A549 (cell line): ENCODE measurements at regions not wholly inside any gene's neighbourhood (a gene's known extent, or its start where the extent isn't known, plus 50 kb on each side); places are given as distances from the start of the nearest gene placed in this dataset.

Source experiments
- ATAC-seq, 2 experiments: fragments of 200-7000 bp in 1 of 2; fragments of >200 bp in 1 of 2; cut with Nextera tagmentation in 1 of 2; cut with Tn5 transposase in 1 of 2; 3 replicates each; pipeline versions ENCODE4 v1.8.0 to v1.9.1; 2018 to 2020; ENCODE audit warnings: mild to moderate bottlenecking in 1 of 2, moderate library complexity in 1 of 2
- CTCF ChIA-PET: fragments of 300-600 bp; sonication (Branson Sonifier 250); formaldehyde crosslinking; extraction: SDS; loops from one replicate; lab custom pipeline; 2021; ENCODE audit warnings: antibody characterized with exemption, inconsistent platforms; lab: Yijun Ruan, JAX
- POLR2A ChIA-PET: fragments of 350-600 bp; formaldehyde crosslinking; extraction: SDS; loops from one replicate; lab custom pipeline; 2021; ENCODE audit warnings: antibody characterized with exemption, inconsistent platforms; lab: Yijun Ruan, JAX
- DNase-seq, 2 experiments: peaks; one replicate each; pipeline versions ENCODE4 v3.0.0 to v3.0.0-alpha.2; 2011 to 2016; ENCODE audit warnings: low read depth in 1 of 2, low spot score in 1 of 2
- FAIRE-seq: peaks from 2 replicates; lab custom pipeline; 2011; peaks lifted over from hg19 to GRCh38; lab: Jason Lieb, UNC
- H3K27ac ChIP-seq, 2 experiments: fragments of >200 bp; sonication (Bioruptor Twin); formaldehyde crosslinking; 3 replicates each; pipeline ENCODE4 v1.5.1; 2016 to 2017
- H3K4me1 ChIP-seq: fragments of >200 bp; sonication (Bioruptor Twin); formaldehyde crosslinking; 3 replicates; pipeline ENCODE4 v1.6.1; 2016
- H3K4me2 ChIP-seq: fragments of >200 bp; sonication (Bioruptor Twin); formaldehyde crosslinking; 3 replicates; pipeline ENCODE4 v1.6.1; 2016
- H3K4me3 ChIP-seq: fragments of >200 bp; sonication (Bioruptor Twin); formaldehyde crosslinking; 3 replicates; pipeline ENCODE4 v1.5.1; 2016
- H3K9me3 ChIP-seq: fragments of >200 bp; sonication (Bioruptor Twin); formaldehyde crosslinking; 3 replicates; pipeline ENCODE4 v1.6.1; 2016
- BHLHE40 ChIP-seq: IDR thresholded peaks from 2 replicates; pipeline ENCODE4 v1.6.1; 2012; ENCODE audit warnings: low read depth, low read length, inconsistent platforms
- CBX2 ChIP-seq: fragments of 200-600 bp; sonication (generic); IDR thresholded peaks from 2 replicates; pipeline ENCODE4 v1.6.1; 2016; ENCODE audit warnings: low read depth, mild to moderate bottlenecking, borderline replicate concordance
- CEBPB ChIP-seq, 2 experiments: fragments of >200 bp in 1 of 2; sonication (Bioruptor Twin) in 1 of 2; formaldehyde crosslinking in 1 of 2; IDR thresholded peaks; 2 replicates each; pipeline ENCODE4 v1.6.1; 2012 to 2016
- E2F6 ChIP-seq: IDR thresholded peaks from 2 replicates; pipeline ENCODE4 v1.6.1; 2012; ENCODE audit warnings: low read depth, borderline replicate concordance
- EHF ChIP-seq: fragments of 250-450 bp; sonication (Bioruptor Pico); IDR thresholded peaks from 2 replicates; pipeline ENCODE4 v1.5.0; 2020; ENCODE audit warnings: mild to moderate bottlenecking
- EHMT2 ChIP-seq: fragments of 200-600 bp; sonication (generic); IDR thresholded peaks from 2 replicates; pipeline ENCODE4 v1.6.1; 2016; ENCODE audit warnings: antibody characterized with exemption, low read depth, mild to moderate bottlenecking, moderate library complexity
- FOSB ChIP-seq: fragments of 250-450 bp; sonication (Bioruptor Pico); IDR thresholded peaks from 2 replicates; pipeline ENCODE4 v1.5.0; 2020; ENCODE audit warnings: mild to moderate bottlenecking, moderate library complexity
- FOXS1 ChIP-seq: fragments of 250-450 bp; sonication (Bioruptor Pico); IDR thresholded peaks from 2 replicates; pipeline ENCODE4 v1.5.0; 2020; ENCODE audit warnings: mild to moderate bottlenecking, moderate library complexity
- HES2 ChIP-seq: fragments of >200 bp; sonication (Bioruptor Twin); formaldehyde crosslinking; IDR thresholded peaks from 2 replicates; pipeline ENCODE4 v1.6.1; 2016
- HEYL ChIP-seq: fragments of 250-450 bp; sonication (Bioruptor Pico); IDR thresholded peaks from 2 replicates; pipeline ENCODE4 v1.8.0; 2021; ENCODE audit warnings: mild to moderate bottlenecking, moderate library complexity
- HOXA7 ChIP-seq: fragments of 250-450 bp; sonication (Bioruptor Pico); IDR thresholded peaks from 2 replicates; pipeline ENCODE4 v1.5.0; 2020; ENCODE audit warnings: mild to moderate bottlenecking, moderate library complexity
- MAZ ChIP-seq: fragments of 150-350 bp; IDR thresholded peaks from 2 replicates; pipeline ENCODE4 v1.6.1; 2014; ENCODE audit warnings: antibody characterized with exemption, low read depth, low read length, borderline replicate concordance
- MYC ChIP-seq: IDR thresholded peaks from 2 replicates; pipeline ENCODE4 v1.6.1; 2012; ENCODE audit warnings: mild to moderate bottlenecking, inconsistent platforms, low read length, improper control_type of control experiment, borderline replicate concordance
- NR3C1 ChIP-seq: fragments of >200 bp; sonication (Bioruptor Twin); formaldehyde crosslinking; IDR thresholded peaks from 3 replicates; pipeline ENCODE4 v1.6.1; 2017
- POLR2A ChIP-seq: IDR thresholded peaks from 2 replicates; pipeline ENCODE4 v1.6.1; 2012; ENCODE audit warnings: mild to moderate bottlenecking, low read length
- RARB ChIP-seq: fragments of 250-450 bp; sonication (Bioruptor Pico); IDR thresholded peaks from 2 replicates; pipeline ENCODE4 v1.8.0; 2021; ENCODE audit warnings: mild to moderate bottlenecking, moderate library complexity
- REST ChIP-seq: fragments of 200-600 bp; sonication (generic); IDR thresholded peaks from 2 replicates; pipeline ENCODE4 v1.6.1; 2016; ENCODE audit warnings: antibody characterized with exemption, mild to moderate bottlenecking, moderate library complexity
- RFX5 ChIP-seq: fragments of 450-650 bp; IDR thresholded peaks from 2 replicates; pipeline ENCODE4 v1.7.1; 2014; ENCODE audit warnings: antibody characterized with exemption, mild to moderate bottlenecking, moderate library complexity
- USF2 ChIP-seq: fragments of 450-650 bp; IDR thresholded peaks from 2 replicates; pipeline ENCODE4 v1.6.1; 2014; ENCODE audit warnings: antibody characterized with exemption
- WGBS: methylation state at CpG from one replicate; pipeline ENCODE4 v1.1.6; 2017; ENCODE audit errors: missing lambda C conversion rate; 5-methylcytosine and 5-hydroxymethylcytosine counted together
- TF ChIP-seq, protein P1 (sequence below): fragments of 250-450 bp; sonication (Bioruptor Pico); IDR thresholded peaks from 2 replicates; pipeline ENCODE4 v1.5.0; 2020; ENCODE audit warnings: low read depth, mild to moderate bottlenecking, moderate library complexity

- TF ChIP-seq FOSB (no peak), POLR2A (no peak)
- Histone ChIP-seq H3K4me3 (no peak overlapping the region), H3K4me1 (no peaks in the 10 kb centered on the region), H3K4me2 (no peak overlapping the region), H3K9me3 (peaks cover 8% of the 10 kb centered on the region; the same call in 2 of the 3 replicates), H3K27ac (no peak overlapping the region)
- ChIA-PET POLR2A (no interaction called here), CTCF (no interaction called here)
- DNase-seq, result no peak
- ATAC-seq, result no peak
- no peak for FAIRE-seq
Observed at GRCh38 chr3:40951636-40952035, 247.7 kb upstream of the CTNNB1 start.

DNA sequence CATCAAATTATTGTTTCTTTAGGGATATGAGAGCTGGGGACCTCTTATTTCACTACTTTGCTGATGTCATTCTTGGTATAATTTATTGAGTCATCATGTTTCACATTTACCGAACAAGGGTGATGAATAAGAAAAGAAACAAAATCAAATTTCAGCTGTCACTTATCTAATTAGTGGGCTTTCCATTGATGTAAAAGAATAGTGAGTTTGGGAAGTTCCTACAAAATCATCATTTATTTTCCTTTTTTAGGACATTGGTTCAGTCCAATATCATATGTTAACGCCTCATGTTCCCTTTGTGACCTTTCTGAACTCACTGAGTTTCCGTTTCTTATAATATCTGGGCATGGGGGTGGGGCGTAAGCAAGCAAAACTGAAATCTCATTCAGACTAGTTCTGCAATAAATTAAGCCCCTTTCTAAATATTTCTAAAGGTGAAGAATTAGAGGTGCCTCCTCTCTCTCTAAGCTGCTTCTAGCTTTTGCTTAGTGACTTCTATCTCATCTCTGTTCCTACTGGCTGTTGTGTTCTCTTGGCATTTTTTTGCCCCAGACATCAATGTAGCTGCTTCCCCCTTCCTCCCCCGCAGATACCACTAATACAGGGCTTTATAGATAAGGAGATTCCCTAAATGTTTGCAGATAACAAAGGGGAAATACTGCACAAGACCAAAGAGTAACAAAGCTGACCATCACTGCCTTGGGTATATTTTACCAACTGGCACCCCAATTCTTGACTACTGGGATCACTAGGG lies 238.0 kb upstream of the CTNNB1 start:
- FAIRE-seq, result no peak
- ChIA-PET CTCF (no interaction called here), POLR2A (no interaction called here)
- DNase-seq, result no peak
- Histone ChIP-seq H3K4me1 (no peaks in the 10 kb centered on the region), H3K9me3 (peaks cover 10% of the 10 kb centered on the region; the same call in 1 of the 3 replicates), H3K27ac (no peak overlapping the region), H3K4me3 (no peak overlapping the region), H3K4me2 (no peak overlapping the region)
- ATAC-seq, result no peak
- TF ChIP-seq, protein P1, sequence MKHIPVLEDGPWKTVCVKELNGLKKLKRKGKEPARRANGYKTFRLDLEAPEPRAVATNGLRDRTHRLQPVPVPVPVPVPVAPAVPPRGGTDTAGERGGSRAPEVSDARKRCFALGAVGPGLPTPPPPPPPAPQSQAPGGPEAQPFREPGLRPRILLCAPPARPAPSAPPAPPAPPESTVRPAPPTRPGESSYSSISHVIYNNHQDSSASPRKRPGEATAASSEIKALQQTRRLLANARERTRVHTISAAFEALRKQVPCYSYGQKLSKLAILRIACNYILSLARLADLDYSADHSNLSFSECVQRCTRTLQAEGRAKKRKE (CRISPR knock-in tag), result no peak
- TF ChIP-seq CEBPB (IDR thresholded peaks at IDR 0.05), result no peak
- TF ChIP-seq BHLHE40, result no peak
- no peak for TF ChIP-seq RARB (CRISPR knock-in tag)
- no peak for TF ChIP-seq EHF (CRISPR knock-in tag)
- TF ChIP-seq HEYL, result no peak
- no peak for TF ChIP-seq CBX2
- no peak for TF ChIP-seq EHMT2
- TF ChIP-seq NR3C1, result no peak
- TF ChIP-seq HOXA7 (CRISPR knock-in tag), result no peak
- TF ChIP-seq POLR2A, result no peak
- TF ChIP-seq MYC, result no peak
- no peak for TF ChIP-seq HES2
- TF ChIP-seq MAZ, result no peak
- no peak for TF ChIP-seq USF2
- TF ChIP-seq REST, result no peak
- no peak for TF ChIP-seq RFX5
- TF ChIP-seq E2F6, result no peak
- no peak for TF ChIP-seq FOXS1 (CRISPR knock-in tag)
- TF ChIP-seq FOSB, result no peak
- WGBS, result 56% methylated on average over 5 of the region's 5 CpGs
